ENCODE measurements at regions not wholly inside any gene's neighbourhood (a gene's known extent, or its start where the extent isn't known, plus 50 kb on each side); places are given as distances from the start of the nearest gene placed in this dataset.

DNA sequence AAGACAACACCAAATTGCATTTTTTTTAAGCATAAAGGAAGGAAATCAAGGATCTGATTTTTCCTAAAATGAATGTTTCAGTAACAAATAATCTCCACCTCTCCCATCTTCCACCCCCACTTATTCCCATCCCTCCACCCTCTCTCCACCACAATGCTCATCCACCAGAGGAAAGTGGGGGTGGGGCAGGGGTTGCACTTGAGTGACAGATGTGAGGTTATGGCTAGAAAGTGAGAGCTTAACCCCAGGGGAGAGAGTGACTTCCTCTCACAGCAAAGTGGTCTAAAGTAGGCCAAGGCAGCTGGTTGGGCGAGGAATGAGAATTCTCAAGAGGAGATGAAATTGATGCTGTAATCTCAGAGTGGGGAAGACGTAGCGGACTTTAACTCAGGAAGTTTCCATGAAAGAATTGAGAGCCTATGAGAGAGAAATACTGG lies 104.7 kb downstream of the HNRNPLL start:
- Histone ChIP-seq H3K9me2 (replicated peaks; ENCODE audit: low read depth, low read length) (no peaks in the 10 kb centered on the region), H3K79me2 (ENCODE audit: insufficient read depth, low read length) (no peaks in the 10 kb centered on the region), H3K27me3 (ENCODE audit: insufficient read depth, low read length, poor library complexity, severe bottlenecking) (no peaks in the 10 kb centered on the region), H3K4me1 (ENCODE audit: insufficient read depth, low read length, poor library complexity, severe bottlenecking) (peaks cover 21% of the 10 kb centered on the region), H2AFZ (ENCODE audit: low read length) (no peak overlapping the region; the same call in 1 of the 2 replicates), H4K20me1 (ENCODE audit: insufficient read depth, low read length, poor library complexity, severe bottlenecking) (no peaks in the 10 kb centered on the region), H3F3A (ENCODE audit: low read depth) (peaks cover 3% of the 10 kb centered on the region; the same call in 1 of the 2 replicates), H3K9me3 (ENCODE audit: insufficient read depth, low read depth, low read length) (no peaks in the 10 kb centered on the region; the same call in 1 of the 2 replicates), H3K9ac (ENCODE audit: low read depth, low read length, poor library complexity, severe bottlenecking) (no peak overlapping the region), H3K4me3 (ENCODE audit: low read length, poor library complexity, severe bottlenecking) (peak overlapping the region; percentile 53), H3K36me3 (ENCODE audit: insufficient read depth, low read length) (no peaks in the 10 kb centered on the region), H3K4me2 (ENCODE audit: low read depth, low read length, poor library complexity, severe bottlenecking) (peak overlapping the region; percentile 79)
- TF ChIP-seq, protein P1, sequence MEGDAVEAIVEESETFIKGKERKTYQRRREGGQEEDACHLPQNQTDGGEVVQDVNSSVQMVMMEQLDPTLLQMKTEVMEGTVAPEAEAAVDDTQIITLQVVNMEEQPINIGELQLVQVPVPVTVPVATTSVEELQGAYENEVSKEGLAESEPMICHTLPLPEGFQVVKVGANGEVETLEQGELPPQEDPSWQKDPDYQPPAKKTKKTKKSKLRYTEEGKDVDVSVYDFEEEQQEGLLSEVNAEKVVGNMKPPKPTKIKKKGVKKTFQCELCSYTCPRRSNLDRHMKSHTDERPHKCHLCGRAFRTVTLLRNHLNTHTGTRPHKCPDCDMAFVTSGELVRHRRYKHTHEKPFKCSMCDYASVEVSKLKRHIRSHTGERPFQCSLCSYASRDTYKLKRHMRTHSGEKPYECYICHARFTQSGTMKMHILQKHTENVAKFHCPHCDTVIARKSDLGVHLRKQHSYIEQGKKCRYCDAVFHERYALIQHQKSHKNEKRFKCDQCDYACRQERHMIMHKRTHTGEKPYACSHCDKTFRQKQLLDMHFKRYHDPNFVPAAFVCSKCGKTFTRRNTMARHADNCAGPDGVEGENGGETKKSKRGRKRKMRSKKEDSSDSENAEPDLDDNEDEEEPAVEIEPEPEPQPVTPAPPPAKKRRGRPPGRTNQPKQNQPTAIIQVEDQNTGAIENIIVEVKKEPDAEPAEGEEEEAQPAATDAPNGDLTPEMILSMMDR (conservative IDR thresholded peaks at IDR 0.05; ENCODE audit: low read length), result no peak
- no peak for TF ChIP-seq EZH2phosphoT487 (IDR thresholded peaks at IDR 0.05; ENCODE audit: borderline replicate concordance)

DNA sequence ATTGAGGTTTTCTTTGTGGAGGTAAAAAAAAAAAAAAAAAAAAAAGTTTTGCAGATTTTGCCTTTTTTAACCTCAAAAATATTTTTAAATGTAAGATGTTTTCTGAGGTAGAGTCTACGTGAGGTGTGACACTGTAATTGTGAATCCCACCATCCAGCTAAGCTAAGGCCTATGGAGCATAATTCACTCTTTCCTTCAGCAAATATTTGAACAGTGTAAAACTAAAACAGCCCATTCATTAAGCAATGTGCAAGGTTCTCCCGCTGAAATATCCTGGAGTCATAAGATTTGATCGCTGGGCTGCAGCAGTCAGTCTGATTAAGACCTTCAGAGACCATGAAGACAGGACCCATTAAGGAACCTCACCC lies 105.1 kb downstream of the HNRNPLL start:
- Histone ChIP-seq H3K9me2 (replicated peaks; ENCODE audit: low read depth, low read length) (no peaks in the 10 kb centered on the region), H3K9ac (ENCODE audit: low read depth, low read length, poor library complexity, severe bottlenecking) (no peak overlapping the region), H2AFZ (ENCODE audit: low read length) (no peak overlapping the region), H3F3A (ENCODE audit: low read depth) (peaks cover 3% of the 10 kb centered on the region; the same call in 1 of the 2 replicates), H3K79me2 (ENCODE audit: insufficient read depth, low read length) (no peaks in the 10 kb centered on the region), H3K4me1 (ENCODE audit: insufficient read depth, low read length, poor library complexity, severe bottlenecking) (peaks cover 21% of the 10 kb centered on the region), H3K27me3 (ENCODE audit: insufficient read depth, low read length, poor library complexity, severe bottlenecking) (no peaks in the 10 kb centered on the region), H3K36me3 (ENCODE audit: insufficient read depth, low read length) (no peaks in the 10 kb centered on the region), H3K4me2 (ENCODE audit: low read depth, low read length, poor library complexity, severe bottlenecking) (peak overlapping the region; percentile 79), H3K4me3 (ENCODE audit: low read length, poor library complexity, severe bottlenecking) (no peak overlapping the region), H3K9me3 (ENCODE audit: insufficient read depth, low read depth, low read length) (no peaks in the 10 kb centered on the region; the same call in 1 of the 2 replicates), H4K20me1 (ENCODE audit: insufficient read depth, low read length, poor library complexity, severe bottlenecking) (no peaks in the 10 kb centered on the region)
- no peak for TF ChIP-seq EZH2phosphoT487 (IDR thresholded peaks at IDR 0.05; ENCODE audit: borderline replicate concordance)
- TF ChIP-seq, protein P1 (conservative IDR thresholded peaks at IDR 0.05; ENCODE audit: low read length), result no peak

DNA sequence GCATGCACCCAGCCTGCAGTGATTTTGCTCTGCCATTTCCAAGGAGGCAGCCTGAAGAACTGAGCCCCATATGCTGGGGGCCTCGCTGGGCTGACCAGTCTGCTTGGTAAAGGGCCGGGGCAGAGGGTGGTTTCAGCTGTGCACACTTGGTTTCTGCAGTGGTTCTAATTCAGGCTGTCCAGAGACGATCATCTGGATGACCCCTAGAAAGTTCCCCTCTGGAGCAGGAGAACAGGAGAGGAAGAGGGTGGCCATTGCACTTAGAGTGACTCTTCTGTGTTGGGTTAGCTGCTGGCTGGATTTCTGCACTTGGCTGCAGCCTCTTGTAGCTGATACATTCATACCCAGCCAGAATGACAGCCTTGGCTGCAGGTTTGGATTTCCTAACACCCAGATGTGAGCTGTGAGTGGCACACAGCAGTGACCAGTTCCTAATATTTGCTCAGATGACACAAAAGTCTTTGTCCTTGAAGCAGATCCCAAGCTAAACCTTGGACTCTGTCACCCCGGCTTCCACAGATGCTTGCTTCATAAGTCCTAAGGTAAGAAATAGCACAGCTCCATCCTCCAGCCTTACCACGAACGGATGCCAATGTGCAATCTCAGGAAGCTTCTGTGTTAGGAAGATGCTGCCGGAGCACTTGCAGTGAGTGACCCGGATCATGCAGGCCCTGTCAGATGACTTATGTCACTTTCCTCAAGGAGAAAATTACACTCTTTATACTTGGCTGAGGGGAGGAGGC lies 105.6 kb downstream of the HNRNPLL start:
- H3K4me2 ChIP-seq (ENCODE audit: low read depth, low read length, poor library complexity, severe bottlenecking), result no peak overlapping the region

More for the DNA sequence above, 105.6 kb downstream of the HNRNPLL start:
- Histone ChIP-seq H2AFZ (ENCODE audit: low read length) (no peak overlapping the region), H3K4me1 (ENCODE audit: insufficient read depth, low read length, poor library complexity, severe bottlenecking) (peaks cover 21% of the 10 kb centered on the region), H3K36me3 (ENCODE audit: insufficient read depth, low read length) (no peaks in the 10 kb centered on the region), H3K9ac (ENCODE audit: low read depth, low read length, poor library complexity, severe bottlenecking) (no peak overlapping the region), H3K79me2 (ENCODE audit: insufficient read depth, low read length) (no peaks in the 10 kb centered on the region), H3F3A (ENCODE audit: low read depth) (peaks cover 3% of the 10 kb centered on the region; the same call in 1 of the 2 replicates), H3K4me3 (ENCODE audit: low read length, poor library complexity, severe bottlenecking) (no peak overlapping the region), H3K9me2 (replicated peaks; ENCODE audit: low read depth, low read length) (no peaks in the 10 kb centered on the region), H4K20me1 (ENCODE audit: insufficient read depth, low read length, poor library complexity, severe bottlenecking) (no peaks in the 10 kb centered on the region), H3K9me3 (ENCODE audit: insufficient read depth, low read depth, low read length) (no peaks in the 10 kb centered on the region; the same call in 1 of the 2 replicates), H3K27me3 (ENCODE audit: insufficient read depth, low read length, poor library complexity, severe bottlenecking) (no peaks in the 10 kb centered on the region)
- TF ChIP-seq, protein P1 (conservative IDR thresholded peaks at IDR 0.05; ENCODE audit: low read length), result no peak
- no peak for TF ChIP-seq EZH2phosphoT487 (IDR thresholded peaks at IDR 0.05; ENCODE audit: borderline replicate concordance)
